HG02884 (cell line): ENCODE measurements at regions not wholly inside any gene's neighbourhood (a gene's known extent, or its start where the extent isn't known, plus 50 kb on each side); places are given as distances from the start of the nearest gene placed in this dataset.

ENCODE experiments used
- ATAC-seq: cut with Tn5 transposase; IDR thresholded peaks from one replicate; pipeline ENCODE4 v1.9.1; 2021; ENCODE audit warnings: mild to moderate bottlenecking, moderate library complexity; ENCODE audit not compliant: unreplicated experiment

GRCh38 chr5:117999939-118000549 lies 988.3 kb downstream of the DTWD2 start:
- ATAC-seq = peak; percentile 75

GRCh38 chr5:117982691-117983090 lies 1005.7 kb downstream of the DTWD2 start:
- ATAC-seq = no peak

GRCh38 chr5:117973785-117974184 lies 1014.6 kb downstream of the DTWD2 start:
- ATAC-seq = no peak

GRCh38 chr5:117955831-117956230 lies 1032.5 kb downstream of the DTWD2 start:
- ATAC-seq = no peak

- no peak for ATAC-seq
Observed at GRCh38 chr5:117954331-117954730, 1034.0 kb downstream of the DTWD2 start.

GRCh38 chr5:117953272-117953671 lies 1035.1 kb downstream of the DTWD2 start:
- no peak for ATAC-seq

- ATAC-seq = no peak
Observed at GRCh38 chr5:117947836-117948235, 1040.5 kb downstream of the DTWD2 start.

GRCh38 chr5:117947121-117947520 lies 1041.2 kb downstream of the DTWD2 start:
- no peak for ATAC-seq

GRCh38 chr5:117945258-117945657 lies 1043.1 kb downstream of the DTWD2 start:
- ATAC-seq = no peak

- no peak for ATAC-seq
Observed at GRCh38 chr5:117943541-117943940, 1044.8 kb downstream of the DTWD2 start.

GRCh38 chr5:117942861-117943519 lies 1045.4 kb downstream of the DTWD2 start:
- no peak for ATAC-seq

GRCh38 chr5:117893211-117893610 lies 1095.1 kb downstream of the DTWD2 start:
- ATAC-seq = no peak

GRCh38 chr5:117892360-117892759 lies 1096.0 kb downstream of the DTWD2 start:
- no peak for ATAC-seq

- no peak for ATAC-seq
Observed at GRCh38 chr5:117889596-117889995, 1098.8 kb downstream of the DTWD2 start.

- peak; percentile 88 for ATAC-seq
Observed at GRCh38 chr5:117888688-117889087, 1099.7 kb downstream of the DTWD2 start.

- ATAC-seq = no peak
Observed at GRCh38 chr5:117881426-117882230, 1106.7 kb downstream of the DTWD2 start.

GRCh38 chr5:117880932-117881331 lies 1107.4 kb downstream of the DTWD2 start:
- no peak for ATAC-seq

- no peak for ATAC-seq
Observed at GRCh38 chr5:117877731-117878130, 1110.6 kb downstream of the DTWD2 start.

- ATAC-seq = no peak
Observed at GRCh38 chr5:117872798-117873368, 1115.5 kb downstream of the DTWD2 start.

- no peak for ATAC-seq
Observed at GRCh38 chr5:117869596-117869995, 1118.8 kb downstream of the DTWD2 start.

- no peak for ATAC-seq
Observed at GRCh38 chr5:117863586-117864296, 1124.6 kb downstream of the DTWD2 start.
